ENCODE measurements at regions not wholly inside any gene's neighbourhood (a gene's known extent, or its start where the extent isn't known, plus 50 kb on each side); places are given as distances from the start of the nearest gene placed in this dataset. TPM values are rescaled to one million over a fixed set of nuclear protein-coding genes. Genes with fewer than 3 reads are reported as not detected.

- Histone ChIP-seq H3K4me1 (ENCODE audit: control insufficient read depth in 2 of 2, insufficient read depth in 1 of 2, low read depth in 1 of 2, low read length in 2 of 2) (peaks cover under 1 to 6% of the 10 kb centered on the region in 2 donors), H4K8ac (ENCODE audit: low read depth, low read length) (no peak overlapping the region), H2BK12ac (ENCODE audit: low read length) (no peak overlapping the region), H3K14ac (ENCODE audit: low read length) (no peak overlapping the region), H2BK15ac (ENCODE audit: low read length) (no peak overlapping the region), H2BK5ac (ENCODE audit: low read length) (no peak overlapping the region), H3K4me3 (ENCODE audit: low read length in 2 of 2) (no peak overlapping the region), H3K27ac (replicated peaks; ENCODE audit: low read length) (no peak overlapping the region), H3K4me2 (ENCODE audit: insufficient read depth, low read length, poor library complexity, severe bottlenecking) (no peak overlapping the region), H3K9ac (ENCODE audit: low read depth, low read length, poor library complexity) (no peak overlapping the region), H3K9me3 (replicated peaks in 1 of 2; ENCODE audit: control insufficient read depth in 2 of 2, insufficient read depth in 1 of 2, low read depth in 1 of 2, low read length in 2 of 2) (no peaks in the 10 kb centered on the region), H2AFZ (ENCODE audit: low read length) (no peak overlapping the region), H3K4ac (ENCODE audit: low read length) (no peak overlapping the region), H3K23ac (ENCODE audit: low read depth, low read length, poor library complexity) (no peak overlapping the region), H4K91ac (ENCODE audit: low read depth, low read length, poor library complexity) (no peak overlapping the region), H3K36me3 (replicated peaks in 1 of 2; ENCODE audit: control insufficient read depth in 2 of 2, insufficient read depth in 2 of 2, low read length in 2 of 2) (no peaks in the 10 kb centered on the region), H3K27me3 (ENCODE audit: control insufficient read depth in 3 of 3, insufficient read depth in 3 of 3, low read depth in 1 of 3, low read length in 3 of 3) (no peaks in the 10 kb centered on the region), H3K18ac (ENCODE audit: low read length) (no peak overlapping the region), H2AK5ac (ENCODE audit: low read depth, low read length) (no peak overlapping the region), H2BK120ac (ENCODE audit: low read depth, low read length) (no peak overlapping the region), H3K79me1 (ENCODE audit: low read depth, low read length) (no peaks in the 10 kb centered on the region)
- WGBS, 2 donors (ENCODE audit: extremely low coverage in 2 of 2, insufficient read length in 2 of 2, insufficient replicate concordance in 1 of 2), result no CpG with 5 or more reads among the region's 1 CpG
- no peak for DNase-seq (ENCODE audit: low spot score)
These were observed 165.3 kb downstream of the ARRDC3 start for GRCh38 chr5:91217859-91218258.

GRCh38 chr5:91214571-91214970 lies 168.5 kb downstream of the ARRDC3 start:
- H2AK5ac ChIP-seq (ENCODE audit: low read depth, low read length), result no peak overlapping the region
- no peak overlapping the region for H3K4ac ChIP-seq (ENCODE audit: low read length)
- no peak overlapping the region for H2AFZ ChIP-seq (ENCODE audit: low read length)
- H3K79me1 ChIP-seq (ENCODE audit: low read depth, low read length), result no peaks in the 10 kb centered on the region
- no peak overlapping the region for H3K14ac ChIP-seq (ENCODE audit: low read length)
- H4K91ac ChIP-seq (ENCODE audit: low read depth, low read length, poor library complexity), result no peak overlapping the region
- no peak overlapping the region for H2BK5ac ChIP-seq (ENCODE audit: low read length)
- no peak for DNase-seq (ENCODE audit: low spot score)
- no peaks in the 10 kb centered on the region for H3K36me3 ChIP-seq (replicated peaks in 1 of 2; ENCODE audit: control insufficient read depth in 2 of 2, insufficient read depth in 2 of 2, low read length in 2 of 2)
- no peak overlapping the region for H3K4me3 ChIP-seq (ENCODE audit: low read length in 2 of 2)
- H3K9ac ChIP-seq (ENCODE audit: low read depth, low read length, poor library complexity), result no peak overlapping the region
- no peaks in the 10 kb centered on the region for H3K9me3 ChIP-seq (replicated peaks in 1 of 2; ENCODE audit: control insufficient read depth in 2 of 2, insufficient read depth in 1 of 2, low read depth in 1 of 2, low read length in 2 of 2)
- no peak overlapping the region for H2BK12ac ChIP-seq (ENCODE audit: low read length)
- no peak overlapping the region for H3K23ac ChIP-seq (ENCODE audit: low read depth, low read length, poor library complexity)
- H3K18ac ChIP-seq (ENCODE audit: low read length), result no peak overlapping the region
- H3K27me3 ChIP-seq (ENCODE audit: control insufficient read depth in 3 of 3, insufficient read depth in 3 of 3, low read depth in 1 of 3, low read length in 3 of 3), result no peaks in the 10 kb centered on the region
- H2BK15ac ChIP-seq (ENCODE audit: low read length), result no peak overlapping the region
- no peak overlapping the region for H2BK120ac ChIP-seq (ENCODE audit: low read depth, low read length)
- peaks cover 6 to 13% of the 10 kb centered on the region in 2 donors for H3K4me1 ChIP-seq (ENCODE audit: control insufficient read depth in 2 of 2, insufficient read depth in 1 of 2, low read depth in 1 of 2, low read length in 2 of 2)
- no peak overlapping the region for H3K27ac ChIP-seq (replicated peaks; ENCODE audit: low read length)
- no peak overlapping the region for H3K4me2 ChIP-seq (ENCODE audit: insufficient read depth, low read length, poor library complexity, severe bottlenecking)
- no peak overlapping the region for H4K8ac ChIP-seq (ENCODE audit: low read depth, low read length)
- WGBS, 2 donors (ENCODE audit: extremely low coverage in 2 of 2, insufficient read length in 2 of 2, insufficient replicate concordance in 1 of 2), result no CpG with 5 or more reads among the region's 4 CpGs

Small RNAs in the stretch of these regions (small RNA-seq; reads per million reads assigned to genes)
- not detected for gene RF00017 (ENCODE audit: insufficient read depth)
- not detected for gene RNU4-90P (ENCODE audit: insufficient read depth)
